ENCODE measurements at regions not wholly inside any gene's neighbourhood (a gene's known extent, or its start where the extent isn't known, plus 50 kb on each side); places are given as distances from the start of the nearest gene placed in this dataset.

- DNase-seq, result no peak
These were observed 71.0 kb upstream of the ST8SIA4 start for GRCh38 chr5:100974082-100974481.

- no peak for DNase-seq
These were observed 67.7 kb upstream of the ST8SIA4 start for GRCh38 chr5:100970646-100971255.

GRCh38 chr5:100965291-100965690, 62.2 kb upstream of the ST8SIA4 start:
- DNase-seq, result no peak
